Transverse colon (tissue), 4 donors: ENCODE measurements at regions not wholly inside any gene's neighbourhood (a gene's known extent, or its start where the extent isn't known, plus 50 kb on each side); places are given as distances from the start of the nearest gene placed in this dataset.

ENCODE experiments used
- DNase-seq: peaks from one replicate; pipeline ENCODE4 v3.0.0-alpha.2; 2019
- H3K27ac ChIP-seq, 4 donors: fragments of 200-600 bp; sonication (generic); 2 replicates each; pipeline ENCODE4 v1.5.1; 2016 to 2018; ENCODE audit warnings: inconsistent platforms in 4 of 4
- H3K27me3 ChIP-seq: fragments of 200-600 bp; sonication (generic); 2 replicates; pipeline ENCODE4 v1.5.1; 2017; ENCODE audit warnings: inconsistent platforms
- H3K36me3 ChIP-seq, 4 donors: fragments of 200-600 bp; sonication (generic); 2 replicates each; pipeline ENCODE4 v1.5.1; 2017 to 2019; ENCODE audit warnings: inconsistent platforms in 4 of 4
- H3K4me1 ChIP-seq, 4 donors: fragments of 200-600 bp; sonication (generic); 2 replicates each; pipeline ENCODE4 v1.5.1; 2017 to 2020; ENCODE audit warnings: inconsistent platforms in 4 of 4
- H3K4me3 ChIP-seq, 4 donors: fragments of 200-600 bp; sonication (generic); 1 replicate in 1 of 4; 2 replicates in 3 of 4; pipeline versions ENCODE4 v1.5.1 to v1.6.1; 2017 to 2019; ENCODE audit warnings: inconsistent platforms in 4 of 4
- H3K9me3 ChIP-seq, 2 donors: fragments of 200-600 bp; sonication (generic); 2 replicates each; pipeline ENCODE4 v1.5.1; 2017 to 2019; ENCODE audit warnings: inconsistent platforms in 2 of 2
- EP300 ChIP-seq: sonication (generic); formaldehyde crosslinking; IDR thresholded peaks from one replicate; pipeline ENCODE4 v1.6.1; 2017; ENCODE audit warnings: antibody characterized with exemption, low read depth
- POLR2A ChIP-seq: fragments of 450-650 bp; IDR thresholded peaks from one replicate; pipeline ENCODE4 v1.6.1; 2016; ENCODE audit warnings: antibody characterized with exemption, mild to moderate bottlenecking, moderate library complexity
- POLR2AphosphoS5 ChIP-seq, 3 donors: sonication (generic); formaldehyde crosslinking; IDR thresholded peaks; one replicate each; pipeline ENCODE4 v1.6.1; 2016; ENCODE audit warnings: antibody characterized with exemption in 3 of 3
- WGBS, 2 donors: methylation state at CpG; one replicate each; pipeline ENCODE4 v1.1.5; 2018; ENCODE audit warnings: low coverage in 1 of 2; 5-methylcytosine and 5-hydroxymethylcytosine counted together
- in situ Hi-C, 4 donors: fragments of 200-750 bp; cut with MboI; loops; one replicate each; pipeline versions ENCODE4 v1.15.0 to v1.15.1; 2017; ENCODE audit warnings: low sequenced_read_pairs in 3 of 4, low pct_ligation_motif_present in 1 of 4, low pct_unique_long_range_greater_than_20kb in 1 of 4
- intact Hi-C: fragments of 100-400 bp; cut with DNase I; formaldehyde crosslinking; loops from one replicate; pipeline ENCODE4 v1.15.1; 2023; ENCODE audit warnings: low total_unique reads
- TF ChIP-seq, protein P1 (sequence below), 5 experiments: fragments of 200-600 bp in 3 of 5; fragments of 450-650 bp in 2 of 5; sonication (generic) in 3 of 5; IDR thresholded peaks; 1 replicate in 2 of 5; 2 replicates in 3 of 5; pipeline ENCODE4 v1.5.1; 2016 to 2017; ENCODE audit warnings: antibody characterized with exemption in 5 of 5, inconsistent platforms in 3 of 5, mild to moderate bottlenecking in 2 of 5, moderate library complexity in 1 of 5

DNA sequence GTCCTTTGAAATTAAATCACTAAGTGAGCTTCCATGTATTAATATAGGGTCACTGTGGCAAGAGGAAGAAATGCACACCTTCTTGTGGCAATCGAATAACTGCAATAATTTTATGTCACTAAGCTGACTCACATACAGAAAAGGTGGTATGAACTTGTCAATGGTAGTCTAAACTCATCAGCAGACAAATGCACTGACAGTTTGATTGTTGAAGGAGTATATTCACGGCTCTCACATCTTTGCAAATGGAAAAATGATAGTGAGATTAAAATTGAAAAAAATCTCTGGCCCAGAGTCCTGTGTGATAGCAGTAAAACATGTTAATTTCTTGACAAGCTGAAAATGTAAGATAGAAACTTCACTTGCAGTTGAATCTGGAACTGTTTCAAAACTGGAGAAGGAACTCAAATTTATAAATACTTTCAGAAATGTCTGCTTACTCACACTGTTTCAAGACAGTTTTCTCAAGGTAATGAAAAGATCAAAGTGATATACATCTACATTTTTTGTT, 215.8 kb upstream of the CADM2 start:
- Histone ChIP-seq H3K9me3 (no peaks in the 10 kb centered on the region), H3K27me3 (no peaks in the 10 kb centered on the region), H3K4me3 (no peak overlapping the region), H3K27ac (no peak overlapping the region), H3K4me1 (no peaks in the 10 kb centered on the region), H3K36me3 (no peaks in the 10 kb centered on the region)
- WGBS, 2 donors, result 50 to 57% methylated on average over 1 to 2 of the region's 2 CpGs
- no peak for DNase-seq
- in situ Hi-C loops, result no loop called here
- TF ChIP-seq EP300, result no peak
- TF ChIP-seq POLR2A, result no peak
- TF ChIP-seq, protein P1, sequence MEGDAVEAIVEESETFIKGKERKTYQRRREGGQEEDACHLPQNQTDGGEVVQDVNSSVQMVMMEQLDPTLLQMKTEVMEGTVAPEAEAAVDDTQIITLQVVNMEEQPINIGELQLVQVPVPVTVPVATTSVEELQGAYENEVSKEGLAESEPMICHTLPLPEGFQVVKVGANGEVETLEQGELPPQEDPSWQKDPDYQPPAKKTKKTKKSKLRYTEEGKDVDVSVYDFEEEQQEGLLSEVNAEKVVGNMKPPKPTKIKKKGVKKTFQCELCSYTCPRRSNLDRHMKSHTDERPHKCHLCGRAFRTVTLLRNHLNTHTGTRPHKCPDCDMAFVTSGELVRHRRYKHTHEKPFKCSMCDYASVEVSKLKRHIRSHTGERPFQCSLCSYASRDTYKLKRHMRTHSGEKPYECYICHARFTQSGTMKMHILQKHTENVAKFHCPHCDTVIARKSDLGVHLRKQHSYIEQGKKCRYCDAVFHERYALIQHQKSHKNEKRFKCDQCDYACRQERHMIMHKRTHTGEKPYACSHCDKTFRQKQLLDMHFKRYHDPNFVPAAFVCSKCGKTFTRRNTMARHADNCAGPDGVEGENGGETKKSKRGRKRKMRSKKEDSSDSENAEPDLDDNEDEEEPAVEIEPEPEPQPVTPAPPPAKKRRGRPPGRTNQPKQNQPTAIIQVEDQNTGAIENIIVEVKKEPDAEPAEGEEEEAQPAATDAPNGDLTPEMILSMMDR (IDR thresholded peaks at IDR 0.05), result no peak
- TF ChIP-seq POLR2AphosphoS5 (IDR thresholded peaks at IDR 0.05), result no peak
- intact Hi-C loops, result no loop called here

DNA sequence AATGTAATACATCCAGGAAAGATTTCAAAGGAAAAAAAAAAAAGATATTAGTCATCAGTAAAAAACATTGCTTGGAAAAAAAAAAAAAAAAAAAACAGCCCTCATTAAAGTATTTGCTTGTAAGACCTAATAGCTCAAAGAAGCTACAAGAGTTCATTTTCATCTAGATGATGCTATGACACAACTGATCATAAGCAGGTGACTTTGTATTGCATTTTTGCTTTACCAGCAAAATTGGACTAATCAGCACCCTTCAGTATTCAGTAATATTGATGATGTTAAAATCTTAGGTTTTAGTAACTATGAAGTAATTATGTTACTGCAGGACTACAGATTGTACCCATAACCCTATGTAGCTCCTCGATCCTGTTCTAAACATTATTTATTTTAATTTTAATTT, 214.7 kb upstream of the CADM2 start:
- in situ Hi-C loops (no loop called here), intact Hi-C loops (no loop called here)
- TF ChIP-seq, protein P1 (IDR thresholded peaks at IDR 0.05), result no peak
- TF ChIP-seq POLR2AphosphoS5 (IDR thresholded peaks at IDR 0.05) (no peak), EP300 (no peak), POLR2A (no peak)
- WGBS, 2 donors, result 60 to 88% methylated on average over 1 of the region's 1 CpG
- Histone ChIP-seq H3K27ac (no peak overlapping the region), H3K27me3 (no peaks in the 10 kb centered on the region), H3K4me3 (no peak overlapping the region), H3K9me3 (no peaks in the 10 kb centered on the region), H3K36me3 (no peaks in the 10 kb centered on the region), H3K4me1 (no peaks in the 10 kb centered on the region)
- DNase-seq, result no peak

DNA sequence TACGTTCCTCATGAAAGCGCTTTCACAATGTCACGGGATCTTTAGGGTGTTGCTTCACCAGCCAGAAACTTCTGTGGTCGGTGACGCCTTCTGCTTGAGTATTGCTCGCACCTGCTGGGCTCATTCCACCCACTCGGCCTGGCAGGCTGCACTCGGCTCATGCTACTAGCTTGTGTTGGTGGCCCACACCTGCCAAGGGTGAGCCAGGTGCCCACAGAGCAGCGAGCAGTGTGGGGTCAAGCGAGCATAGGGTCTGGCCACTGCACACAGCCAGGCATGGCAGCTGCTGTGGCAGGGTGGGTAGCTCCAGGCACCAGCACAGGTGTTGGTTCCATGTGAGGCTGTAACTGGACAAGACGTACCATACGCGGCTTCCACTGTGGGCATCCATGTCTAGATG, 202.9 kb upstream of the CADM2 start:
- Histone ChIP-seq H3K27ac (no peak overlapping the region), H3K36me3 (no peaks in the 10 kb centered on the region), H3K27me3 (no peaks in the 10 kb centered on the region), H3K9me3 (no peaks in the 10 kb centered on the region), H3K4me3 (no peak overlapping the region), H3K4me1 (no peaks in the 10 kb centered on the region)
- DNase-seq, result no peak
- no peak for TF ChIP-seq POLR2AphosphoS5 (IDR thresholded peaks at IDR 0.05)
- no peak for TF ChIP-seq POLR2A
- in situ Hi-C loops, result no loop called here
- 87% methylated on average over 13 of the region's 13 CpGs; no CpG with 5 or more reads in 1 of the 2 donors for WGBS, 2 donors
- intact Hi-C loops, result no loop called here

DNA sequence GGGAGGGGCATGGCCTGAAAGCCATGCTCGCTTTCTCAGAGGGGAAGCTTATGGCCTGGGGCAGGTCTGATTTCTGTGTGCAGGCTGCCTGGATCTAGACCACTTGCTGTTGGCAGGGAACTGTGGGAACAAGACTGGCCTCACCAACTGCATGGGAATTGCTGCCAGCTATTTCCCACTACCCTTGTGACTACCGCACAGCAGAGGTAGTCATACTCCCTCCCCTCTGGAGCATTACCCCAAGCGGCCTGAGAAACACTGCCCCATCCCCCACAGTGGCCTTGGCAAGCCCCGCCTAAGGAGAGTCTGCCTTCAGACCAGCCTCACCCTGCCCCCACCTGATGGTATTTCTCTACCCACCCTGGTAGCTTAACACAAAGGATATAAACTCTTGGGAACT, 199.4 kb upstream of the CADM2 start:
- Histone ChIP-seq H3K36me3 (no peaks in the 10 kb centered on the region), H3K27me3 (no peaks in the 10 kb centered on the region), H3K4me3 (no peak overlapping the region), H3K4me1 (no peaks in the 10 kb centered on the region), H3K9me3 (no peaks in the 10 kb centered on the region), H3K27ac (no peak overlapping the region)
- WGBS, 2 donors, result 70 to 80% methylated on average over 2 to 4 of the region's 4 CpGs
- TF ChIP-seq POLR2AphosphoS5 (IDR thresholded peaks at IDR 0.05), result no peak
- TF ChIP-seq EP300, result no peak
- no peak for TF ChIP-seq POLR2A
- TF ChIP-seq, protein P1 (IDR thresholded peaks at IDR 0.05), result no peak
- DNase-seq, result no peak
- intact Hi-C loops (no loop called here), in situ Hi-C loops (no loop called here)

DNA sequence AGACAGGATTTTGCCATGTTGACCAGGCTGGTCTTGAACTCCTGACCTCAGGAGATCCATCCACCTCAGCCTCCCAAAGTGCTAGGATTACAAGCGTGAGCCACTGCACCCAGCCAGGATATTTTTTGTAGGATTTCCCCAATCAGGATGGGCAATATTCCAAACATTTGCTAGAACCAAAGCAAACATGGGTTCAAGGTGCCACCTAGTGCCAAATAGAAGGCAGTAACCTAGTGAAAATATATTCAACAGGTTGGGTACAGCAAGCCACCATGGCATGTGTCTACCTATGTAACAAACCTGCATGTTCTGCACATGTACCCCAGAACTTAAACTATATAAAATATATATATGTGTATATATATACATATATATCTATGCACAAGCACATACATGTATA, 185.9 kb upstream of the CADM2 start:
- peaks cover 3 to 6% of the 10 kb centered on the region in 2 donors for H3K9me3 ChIP-seq
- H3K36me3 ChIP-seq, result no peaks in the 10 kb centered on the region
- no peaks in the 10 kb centered on the region for H3K27me3 ChIP-seq
- WGBS, 2 donors, result 63 to 72% methylated on average over 1 of the region's 1 CpG
- intact Hi-C loops (no loop called here), in situ Hi-C loops (no loop called here)
- no peak for DNase-seq
- H3K4me1 ChIP-seq, result no peaks in the 10 kb centered on the region
- TF ChIP-seq POLR2A (no peak), EP300 (no peak), POLR2AphosphoS5 (IDR thresholded peaks at IDR 0.05) (no peak)
- TF ChIP-seq, protein P1 (IDR thresholded peaks at IDR 0.05), result no peak
- H3K27ac ChIP-seq, result no peak overlapping the region
- H3K4me3 ChIP-seq, result no peak overlapping the region
